Liver (tissue), 8 donors: ENCODE measurements at regions not wholly inside any gene's neighbourhood (a gene's known extent, or its start where the extent isn't known, plus 50 kb on each side); places are given as distances from the start of the nearest gene placed in this dataset.

Source experiments
- DNase-seq: peaks from one replicate; pipeline ENCODE4 v3.0.0-alpha.2; 2017; ENCODE audit warnings: low spot score
- H3K27ac ChIP-seq, 2 donors: one replicate each; pipeline ENCODE4 v1.7.0; 2013; ENCODE audit warnings: inconsistent platforms in 2 of 2, low read length in 2 of 2, control low read depth in 1 of 2, low read depth in 1 of 2, mild to moderate bottlenecking in 1 of 2
- H3K27me3 ChIP-seq, 4 donors: one replicate each; pipeline versions ENCODE4 v1.6.1 to v1.7.0; 2013; ENCODE audit warnings: low read length in 3 of 4, inconsistent platforms in 1 of 4, mild to moderate bottlenecking in 1 of 4, moderate library complexity in 1 of 4; ENCODE audit not compliant: control insufficient read depth in 4 of 4, insufficient read depth in 4 of 4
- H3K36me3 ChIP-seq, 4 donors: one replicate each; pipeline versions ENCODE4 v1.6.1 to v1.7.0; 2013; ENCODE audit warnings: low read length in 3 of 4, mild to moderate bottlenecking in 3 of 4, low read depth in 1 of 4, moderate library complexity in 1 of 4; ENCODE audit not compliant: control insufficient read depth in 4 of 4, insufficient read depth in 3 of 4
- H3K4me1 ChIP-seq, 4 donors: one replicate each; pipeline versions ENCODE4 v1.6.1 to v1.7.0; 2013; ENCODE audit warnings: low read length in 3 of 4, mild to moderate bottlenecking in 3 of 4, moderate library complexity in 1 of 4; ENCODE audit not compliant: control insufficient read depth in 4 of 4, insufficient read depth in 4 of 4
- H3K4me3 ChIP-seq, 3 donors: one replicate each; pipeline versions ENCODE4 v1.6.1 to v1.7.0; 2013; ENCODE audit warnings: low read length in 3 of 3, control low read depth in 1 of 3, low read depth in 1 of 3, mild to moderate bottlenecking in 1 of 3
- H3K9ac ChIP-seq, 2 donors: one replicate each; pipeline ENCODE4 v1.7.0; 2013; ENCODE audit warnings: low read length in 2 of 2, mild to moderate bottlenecking in 2 of 2, moderate library complexity in 2 of 2, control low read depth in 1 of 2, low read depth in 1 of 2
- H3K9me3 ChIP-seq, 4 donors: one replicate each; pipeline versions ENCODE4 v1.6.1 to v1.7.0; 2013; ENCODE audit warnings: low read length in 3 of 4; ENCODE audit not compliant: control insufficient read depth in 4 of 4
- CTCF ChIP-seq: fragments of 150-350 bp; IDR thresholded peaks from 2 replicates; pipeline ENCODE4 v1.5.1; 2017; ENCODE audit warnings: improper control_type of control experiment, low read depth, low read length; ENCODE audit not compliant: missing input control
- EGR1 ChIP-seq, 2 donors: IDR thresholded peaks; 2 replicates each; pipeline ENCODE4 v1.6.1; 2016 to 2018; ENCODE audit warnings: antibody characterized with exemption in 2 of 2, low read depth in 2 of 2
- FOXA2 ChIP-seq: IDR thresholded peaks from 2 replicates; pipeline ENCODE4 v1.6.1; 2016; ENCODE audit warnings: antibody characterized with exemption
- HNF4A ChIP-seq, 2 donors: conservative IDR thresholded peaks; 2 replicates each; pipeline ENCODE4 v1.6.1; 2016; ENCODE audit warnings: antibody characterized with exemption in 2 of 2, mild to moderate bottlenecking in 2 of 2
- JUND ChIP-seq, 2 donors: IDR thresholded peaks; 2 replicates each; pipeline ENCODE4 v1.6.1; 2016; ENCODE audit warnings: antibody characterized with exemption in 2 of 2
- MAX ChIP-seq: IDR thresholded peaks from 2 replicates; pipeline ENCODE4 v1.6.1; 2016; ENCODE audit warnings: antibody characterized with exemption
- NR2F2 ChIP-seq: IDR thresholded peaks from 2 replicates; pipeline ENCODE4 v1.6.1; 2016; ENCODE audit warnings: antibody characterized with exemption
- RAD21 ChIP-seq, 2 donors: IDR thresholded peaks; 2 replicates each; pipeline ENCODE4 v1.6.1; 2016; ENCODE audit warnings: antibody characterized with exemption in 2 of 2, mild to moderate bottlenecking in 2 of 2
- RXRA ChIP-seq, 2 donors: IDR thresholded peaks; 2 replicates each; pipeline ENCODE4 v1.6.1; 2017 to 2018; ENCODE audit warnings: antibody characterized with exemption in 2 of 2, mild to moderate bottlenecking in 1 of 2
- SP1 ChIP-seq: IDR thresholded peaks from 2 replicates; pipeline ENCODE4 v1.6.1; 2018; ENCODE audit warnings: antibody characterized with exemption, mild to moderate bottlenecking
- TAF1 ChIP-seq: conservative IDR thresholded peaks from 2 replicates; pipeline ENCODE4 v1.6.1; 2016; ENCODE audit warnings: antibody characterized with exemption, mild to moderate bottlenecking
- YY1 ChIP-seq: IDR thresholded peaks from 2 replicates; pipeline ENCODE4 v1.6.1; 2016; ENCODE audit warnings: antibody characterized with exemption, mild to moderate bottlenecking
- WGBS: extraction: QIAGEN DNeasy Blood & Tissue Kit; methylation state at CpG from one replicate; pipeline ENCODE4 v1.1.7; 2013; 5-methylcytosine and 5-hydroxymethylcytosine counted together
- TF ChIP-seq, protein P1 (sequence below): IDR thresholded peaks from 2 replicates; pipeline ENCODE4 v1.6.1; 2016; ENCODE audit warnings: antibody characterized with exemption
- TF ChIP-seq, protein P2 (sequence below): IDR thresholded peaks from 2 replicates; pipeline ENCODE4 v1.6.1; 2016; ENCODE audit warnings: antibody characterized with exemption
- donor health status: healthy.
- donor health status: healthy.
- donor health status: healthy.
- donor health status: healthy.
- donor health status: healthy.

DNA sequence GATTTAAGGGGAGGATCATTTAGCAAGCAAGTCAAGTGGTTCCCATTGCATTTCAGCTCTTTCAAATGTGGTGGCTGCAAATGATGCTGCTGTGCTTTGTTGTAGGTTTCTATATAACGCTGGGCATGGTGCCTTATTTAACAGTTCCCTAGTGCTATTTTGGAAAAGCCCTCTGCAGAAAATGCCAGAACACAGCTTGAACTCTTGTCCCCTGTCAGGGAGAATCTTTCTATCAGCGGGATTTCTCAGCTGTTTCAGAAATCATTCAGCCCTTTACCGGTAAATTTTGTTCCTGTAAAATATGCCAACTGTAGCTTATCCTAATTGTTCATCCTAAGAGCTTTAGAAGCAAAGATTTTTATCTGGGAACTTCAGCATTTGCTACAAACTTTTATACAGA lies 77.8 kb upstream of the DTNA start:
- H3K9me3 ChIP-seq = no peaks in the 10 kb centered on the region
- no peaks in the 10 kb centered on the region for H3K4me1 ChIP-seq
- TF ChIP-seq FOXA2 (no peak), RXRA (IDR thresholded peaks at IDR 0.05) (no peak), SP1 (no peak), EGR1 (IDR thresholded peaks at IDR 0.05; ENCODE audit: low read depth in 2 of 2) (no peak), MAX (no peak), RAD21 (IDR thresholded peaks at IDR 0.05) (no peak), YY1 (no peak), HNF4A (conservative IDR thresholded peaks at IDR 0.05) (no peak)
- TF ChIP-seq, protein P1, sequence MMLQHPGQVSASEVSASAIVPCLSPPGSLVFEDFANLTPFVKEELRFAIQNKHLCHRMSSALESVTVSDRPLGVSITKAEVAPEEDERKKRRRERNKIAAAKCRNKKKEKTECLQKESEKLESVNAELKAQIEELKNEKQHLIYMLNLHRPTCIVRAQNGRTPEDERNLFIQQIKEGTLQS = no peak
- TF ChIP-seq, protein P2, sequence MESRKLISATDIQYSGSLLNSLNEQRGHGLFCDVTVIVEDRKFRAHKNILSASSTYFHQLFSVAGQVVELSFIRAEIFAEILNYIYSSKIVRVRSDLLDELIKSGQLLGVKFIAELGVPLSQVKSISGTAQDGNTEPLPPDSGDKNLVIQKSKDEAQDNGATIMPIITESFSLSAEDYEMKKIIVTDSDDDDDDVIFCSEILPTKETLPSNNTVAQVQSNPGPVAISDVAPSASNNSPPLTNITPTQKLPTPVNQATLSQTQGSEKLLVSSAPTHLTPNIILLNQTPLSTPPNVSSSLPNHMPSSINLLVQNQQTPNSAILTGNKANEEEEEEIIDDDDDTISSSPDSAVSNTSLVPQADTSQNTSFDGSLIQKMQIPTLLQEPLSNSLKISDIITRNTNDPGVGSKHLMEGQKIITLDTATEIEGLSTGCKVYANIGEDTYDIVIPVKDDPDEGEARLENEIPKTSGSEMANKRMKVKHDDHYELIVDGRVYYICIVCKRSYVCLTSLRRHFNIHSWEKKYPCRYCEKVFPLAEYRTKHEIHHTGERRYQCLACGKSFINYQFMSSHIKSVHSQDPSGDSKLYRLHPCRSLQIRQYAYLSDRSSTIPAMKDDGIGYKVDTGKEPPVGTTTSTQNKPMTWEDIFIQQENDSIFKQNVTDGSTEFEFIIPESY = no peak
- peaks cover 0 to 3% (median 0%) of the 10 kb centered on the region in 4 donors for H3K27me3 ChIP-seq
- no peak overlapping the region for H3K27ac ChIP-seq
- H3K9ac ChIP-seq = no peak overlapping the region
- 78% methylated on average over 3 of the region's 3 CpGs for WGBS
- no peak overlapping the region for H3K4me3 ChIP-seq
- no peaks in the 10 kb centered on the region for H3K36me3 ChIP-seq
- no peak for DNase-seq

DNA sequence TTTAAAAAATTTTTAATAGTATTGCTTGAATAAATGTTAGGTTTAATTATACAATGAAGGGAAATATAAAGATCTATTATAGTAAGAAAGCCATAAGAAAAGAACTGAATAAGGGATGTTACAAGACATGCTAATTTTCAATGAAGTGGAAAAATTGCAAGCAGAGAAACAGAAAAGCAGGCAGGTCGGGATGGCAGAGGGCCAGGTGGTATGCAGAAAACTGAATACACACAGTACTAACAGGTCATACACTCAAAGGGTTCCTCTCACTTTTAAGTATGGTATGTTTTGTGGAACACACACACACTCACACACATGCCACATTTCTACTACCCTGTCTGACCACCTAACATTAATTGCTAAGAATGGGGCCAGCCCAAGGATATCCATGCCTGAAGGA lies 76.7 kb upstream of the DTNA start:
- 84% methylated on average over 1 of the region's 1 CpG for WGBS

More for the DNA sequence above, 76.7 kb upstream of the DTNA start:
- Histone ChIP-seq H3K36me3 (no peaks in the 10 kb centered on the region), H3K4me3 (no peak overlapping the region), H3K4me1 (no peaks in the 10 kb centered on the region), H3K27me3 (peaks cover 0 to 3% (median 0%) of the 10 kb centered on the region in 4 donors), H3K9me3 (no peaks in the 10 kb centered on the region), H3K9ac (no peak overlapping the region), H3K27ac (no peak overlapping the region)
- DNase-seq = no peak
- no peak for TF ChIP-seq FOXA2
- no peak for TF ChIP-seq YY1
- TF ChIP-seq TAF1 = no peak
- no peak for TF ChIP-seq HNF4A (conservative IDR thresholded peaks at IDR 0.05)
- TF ChIP-seq CTCF = no peak
- no peak for TF ChIP-seq RXRA (IDR thresholded peaks at IDR 0.05)
- no peak for TF ChIP-seq NR2F2
- TF ChIP-seq, protein P2 = no peak
- TF ChIP-seq EGR1 (IDR thresholded peaks at IDR 0.05; ENCODE audit: low read depth in 2 of 2) = no peak
- no peak for TF ChIP-seq JUND (IDR thresholded peaks at IDR 0.05)
- no peak for TF ChIP-seq SP1
- TF ChIP-seq MAX = no peak
